Mammary epithelial cell (primary cell): ENCODE measurements at regions not wholly inside any gene's neighbourhood (a gene's known extent, or its start where the extent isn't known, plus 50 kb on each side); places are given as distances from the start of the nearest gene placed in this dataset.

ENCODE experiments used
- CTCF ChIP-seq, 2 donors: IDR thresholded peaks in 1 of 2; conservative IDR thresholded peaks in 1 of 2; 2 replicates each; pipeline ENCODE4 v1.5.1; 2011 to 2012; ENCODE audit warnings: inconsistent platforms in 2 of 2, low read length in 2 of 2, mild to moderate bottlenecking in 2 of 2, control low read depth in 1 of 2, low read depth in 1 of 2; ENCODE audit not compliant: insufficient read depth in 1 of 2; ENCODE audit errors: extremely low read depth in 1 of 2
- EZH2 ChIP-seq: IDR thresholded peaks from 2 replicates; pipeline ENCODE4 v1.6.1; 2012; ENCODE audit warnings: low read length, inconsistent platforms, borderline replicate concordance

- TF ChIP-seq CTCF (conservative IDR thresholded peaks at IDR 0.05 in 1 of 2, IDR thresholded peaks at IDR 0.05 in 1 of 2; ENCODE audit: extremely low read depth in 1 of 2, insufficient read depth in 1 of 2, low read depth in 1 of 2, low read length in 2 of 2) (no peak), EZH2 (no peak)
Observed at GRCh38 chr18:78889250-78889649, 90.4 kb upstream of the SALL3 start.
